Keratinocyte (primary cell): ENCODE measurements at regions not wholly inside any gene's neighbourhood (a gene's known extent, or its start where the extent isn't known, plus 50 kb on each side); places are given as distances from the start of the nearest gene placed in this dataset.
"Not testable (repeated sequence)": the region's sequence is repeated elsewhere in the genome, so short reads cannot be mapped to it uniquely, and the experiment has no call there.

Experiments used
- CTCF ChIP-seq, 3 experiments: IDR thresholded peaks in 1 of 3; conservative IDR thresholded peaks in 1 of 3; optimal IDR thresholded peaks in 1 of 3; 2 replicates in 2 of 3; 3 replicates in 1 of 3; pipeline versions ENCODE3 to v1.5.1; 2011; ENCODE audit warnings: low read length in 3 of 3, mild to moderate bottlenecking in 3 of 3, moderate library complexity in 2 of 3, control low read depth in 1 of 3, inconsistent platforms in 1 of 3; ENCODE audit not compliant: insufficient read depth in 2 of 3; ENCODE audit errors: extremely low read depth in 1 of 3
- EZH2 ChIP-seq: IDR thresholded peaks from one replicate; pipeline ENCODE4 v1.6.1; 2012; ENCODE audit warnings: inconsistent platforms, mild to moderate bottlenecking, low read length, moderate library complexity

DNA sequence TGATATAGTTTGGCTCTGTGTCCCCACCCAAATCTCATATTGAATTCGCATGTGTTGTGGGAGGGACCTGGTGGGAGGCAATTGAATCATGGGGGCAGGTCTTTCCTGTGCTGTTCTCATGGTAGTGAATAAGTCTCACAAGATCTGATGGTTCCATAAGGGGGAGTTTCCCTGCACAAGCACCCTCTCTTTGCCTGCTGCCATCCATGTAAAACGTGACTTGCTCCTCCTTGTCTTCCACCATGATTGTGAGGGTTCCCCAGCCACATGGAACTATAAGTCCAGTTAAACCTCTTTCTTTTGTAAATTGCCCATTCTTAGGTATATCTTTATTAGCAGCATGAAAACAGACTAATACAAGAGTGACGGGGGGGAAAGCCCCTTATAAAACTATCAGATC lies 65.4 kb upstream of the FBXO33 start:
- not testable (repeated sequence) for TF ChIP-seq CTCF (optimal IDR thresholded peaks at IDR 0.05 in 1 of 3, IDR thresholded peaks at IDR 0.05 in 1 of 3, conservative IDR thresholded peaks at IDR 0.05 in 1 of 3; ENCODE audit: extremely low read depth in 1 of 3, insufficient read depth in 2 of 3, low read length in 3 of 3); EZH2
